Neural progenitor cell (in vitro differentiated cells): ENCODE measurements at regions not wholly inside any gene's neighbourhood (a gene's known extent, or its start where the extent isn't known, plus 50 kb on each side); places are given as distances from the start of the nearest gene placed in this dataset.

Source experiments
- CTCF ChIP-seq: fragments of 200-600 bp; sonication (generic); IDR thresholded peaks from 2 replicates; pipeline ENCODE4 v1.5.1; 2017; ENCODE audit warnings: antibody characterized with exemption, mild to moderate bottlenecking
- EZH2 ChIP-seq: fragments of 200-600 bp; sonication (generic); IDR thresholded peaks from 2 replicates; pipeline ENCODE4 v1.6.1; 2017; ENCODE audit warnings: antibody characterized with exemption, mild to moderate bottlenecking, moderate library complexity

- TF ChIP-seq CTCF (no peak), EZH2 (no peak)
These were observed 206.6 kb downstream of the DLL1 start for GRCh38 chr6:170084166-170084730.
